Peyer's patch (tissue), 4 donors: ENCODE measurements at regions not wholly inside any gene's neighbourhood (a gene's known extent, or its start where the extent isn't known, plus 50 kb on each side); places are given as distances from the start of the nearest gene placed in this dataset.

Source experiments
- DNase-seq, 3 donors: peaks; one replicate each; pipeline ENCODE4 v3.0.0-alpha.2; 2017 to 2019
- H3K27ac ChIP-seq, 4 donors: fragments of 200-600 bp; sonication (generic); one replicate each; pipeline ENCODE4 v1.5.1; 2016 to 2019
- H3K27me3 ChIP-seq, 2 donors: fragments of 200-600 bp; sonication (generic); one replicate each; pipeline ENCODE4 v1.5.1; 2019
- H3K36me3 ChIP-seq, 3 donors: fragments of 200-600 bp; sonication (generic); one replicate each; pipeline ENCODE4 v1.5.1; 2016 to 2019
- H3K4me1 ChIP-seq, 4 donors: fragments of 200-600 bp; sonication (generic); one replicate each; pipeline ENCODE4 v1.5.1; 2016 to 2019
- H3K4me3 ChIP-seq, 4 donors: fragments of 200-600 bp; sonication (generic); 1 replicate in 3 of 4; 2 replicates in 1 of 4; pipeline ENCODE4 v1.5.1; 2016 to 2019; ENCODE audit warnings: mild to moderate bottlenecking in 1 of 4
- H3K9me3 ChIP-seq, 4 donors: fragments of 200-600 bp; sonication (generic); one replicate each; pipeline ENCODE4 v1.5.1; 2016 to 2019; ENCODE audit warnings: mild to moderate bottlenecking in 1 of 4
- CTCF ChIP-seq, 6 experiments: fragments of 450-650 bp in 4 of 6; fragments of 200-600 bp in 2 of 6; sonication (generic) in 1 of 6; IDR thresholded peaks; one replicate each; pipeline ENCODE4 v1.5.1; 2017 to 2019; ENCODE audit warnings: antibody characterized with exemption in 6 of 6, mild to moderate bottlenecking in 3 of 6, moderate library complexity in 1 of 6
- POLR2A ChIP-seq, 2 donors: fragments of 450-650 bp; IDR thresholded peaks; one replicate each; pipeline ENCODE4 v1.5.1; 2017; ENCODE audit warnings: antibody characterized with exemption in 2 of 2, mild to moderate bottlenecking in 2 of 2, moderate library complexity in 2 of 2

- Histone ChIP-seq H3K27ac (no peak overlapping the region), H3K4me3 (no peak overlapping the region), H3K36me3 (no peaks in the 10 kb centered on the region), H3K4me1 (peaks cover 0 to 5% (median 0%) of the 10 kb centered on the region in 4 donors), H3K27me3 (no peaks in the 10 kb centered on the region), H3K9me3 (no peaks in the 10 kb centered on the region)
- no peak for DNase-seq
- TF ChIP-seq CTCF (IDR thresholded peaks at IDR 0.05) (no peak), POLR2A (IDR thresholded peaks at IDR 0.05) (no peak)
Measured at GRCh38 chr10:114758331-114758730, 63.2 kb upstream of the FHIP2A start.

- Histone ChIP-seq H3K4me1 (no peaks in the 10 kb centered on the region), H3K4me3 (no peak overlapping the region), H3K27me3 (no peaks in the 10 kb centered on the region), H3K9me3 (no peaks in the 10 kb centered on the region), H3K27ac (no peak overlapping the region), H3K36me3 (no peaks in the 10 kb centered on the region)
- DNase-seq = no peak
- TF ChIP-seq CTCF (IDR thresholded peaks at IDR 0.05) (no peak), POLR2A (IDR thresholded peaks at IDR 0.05) (no peak)
Measured at GRCh38 chr10:114761205-114762193, 60.1 kb upstream of the FHIP2A start.

- DNase-seq = no peak
- no peaks in the 10 kb centered on the region for H3K27me3 ChIP-seq
- H3K4me1 ChIP-seq = peaks cover 0 to 8% (median 0%) of the 10 kb centered on the region in 4 donors
- no peak for TF ChIP-seq CTCF (IDR thresholded peaks at IDR 0.05)
- TF ChIP-seq POLR2A (IDR thresholded peaks at IDR 0.05) = no peak
- H3K27ac ChIP-seq = no peak overlapping the region
- no peaks in the 10 kb centered on the region for H3K9me3 ChIP-seq
- no peaks in the 10 kb centered on the region for H3K36me3 ChIP-seq
- no peak overlapping the region for H3K4me3 ChIP-seq
Measured at GRCh38 chr10:114762811-114763210, 58.8 kb upstream of the FHIP2A start.

- H3K27me3 ChIP-seq = no peaks in the 10 kb centered on the region
- no peaks in the 10 kb centered on the region for H3K36me3 ChIP-seq
- TF ChIP-seq CTCF (IDR thresholded peaks at IDR 0.05) (no peak), POLR2A (IDR thresholded peaks at IDR 0.05) (no peak)
- H3K4me3 ChIP-seq = no peak overlapping the region
- peaks cover 0 to 13% (median 2%) of the 10 kb centered on the region in 4 donors for H3K4me1 ChIP-seq
- H3K27ac ChIP-seq = no peak overlapping the region
- DNase-seq = no peak
- no peaks in the 10 kb centered on the region for H3K9me3 ChIP-seq
Measured at GRCh38 chr10:114764656-114765055, 56.9 kb upstream of the FHIP2A start.

GRCh38 chr10:114766470-114766869 lies 55.1 kb upstream of the FHIP2A start:
- Histone ChIP-seq H3K27me3 (no peaks in the 10 kb centered on the region), H3K4me1 (peaks cover 0 to 13% (median 2%) of the 10 kb centered on the region in 4 donors), H3K27ac (peak overlapping the region in 1 of 4 donors; percentile 43), H3K9me3 (no peaks in the 10 kb centered on the region), H3K36me3 (no peaks in the 10 kb centered on the region), H3K4me3 (peak overlapping the region in 2 of 4 donors; percentile 63 to 96)
- peak in 1 of 3 donors; percentile 63 for DNase-seq
- TF ChIP-seq POLR2A (IDR thresholded peaks at IDR 0.05) = peak; percentile 39 to 43
- no peak for TF ChIP-seq CTCF (IDR thresholded peaks at IDR 0.05)
